LNCaP clone FGC (cell line): ENCODE measurements at regions not wholly inside any gene's neighbourhood (a gene's known extent, or its start where the extent isn't known, plus 50 kb on each side); places are given as distances from the start of the nearest gene placed in this dataset.

Experiments
- DNase-seq: peaks from one replicate; pipeline ENCODE4 v3.0.0-alpha.2; 2011; ENCODE audit warnings: low read depth
- H3K4me3 ChIP-seq: 2 replicates; pipeline ENCODE4 v1.5.1; 2011; ENCODE audit warnings: mild to moderate bottlenecking, low read depth, low read length, control low read depth
- CTCF ChIP-seq: IDR thresholded peaks from 2 replicates; pipeline ENCODE4 v1.5.1; 2012; ENCODE audit warnings: mild to moderate bottlenecking; ENCODE audit not compliant: control insufficient read depth, insufficient read depth; ENCODE audit errors: extremely low read depth

- DNase-seq, result no peak
- TF ChIP-seq CTCF, result no peak
- no peak overlapping the region for H3K4me3 ChIP-seq
These were observed 331.3 kb upstream of the SEMA6A start for GRCh38 chr5:116905885-116906284.

DNA sequence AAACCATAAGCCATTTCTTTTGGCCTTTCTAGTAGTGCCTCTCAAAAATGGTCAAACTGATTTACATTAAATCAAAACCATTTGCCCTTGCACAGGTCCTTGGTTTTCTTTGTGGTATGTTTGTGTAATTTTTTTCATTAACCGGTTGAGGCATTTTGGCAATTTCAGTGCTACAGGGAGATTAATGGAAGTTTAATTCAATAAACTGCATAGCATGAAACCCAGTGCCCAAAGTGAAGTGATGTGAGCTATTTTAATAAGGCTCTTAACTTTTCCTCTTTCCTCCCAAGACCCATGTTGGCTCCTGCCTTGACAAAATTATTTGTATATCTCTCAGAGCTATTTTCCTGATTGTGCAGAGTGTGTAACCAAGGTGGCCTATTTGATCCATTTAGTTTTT lies 326.2 kb upstream of the SEMA6A start:
- DNase-seq, result no peak
- no peak overlapping the region for H3K4me3 ChIP-seq
- TF ChIP-seq CTCF, result no peak

DNA sequence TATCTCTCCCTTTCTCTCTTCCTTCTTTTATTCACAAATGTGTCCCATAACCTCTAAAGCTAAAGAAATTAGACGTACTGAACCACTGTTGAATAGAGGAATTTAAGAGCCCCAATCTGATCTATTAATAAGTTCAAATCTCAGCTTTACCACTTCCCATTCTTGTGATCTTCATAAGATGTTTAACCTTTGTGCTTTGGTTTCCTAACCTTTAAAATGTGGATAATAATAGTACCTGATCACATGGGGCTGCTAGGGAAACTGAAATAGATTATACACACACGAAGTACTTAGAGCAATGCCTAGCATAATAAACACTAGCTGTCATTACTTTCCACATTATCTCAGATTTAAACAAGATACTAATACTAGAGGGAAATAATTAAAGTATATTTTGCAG lies 324.3 kb upstream of the SEMA6A start:
- no peak overlapping the region for H3K4me3 ChIP-seq
- no peak for TF ChIP-seq CTCF
- no peak for DNase-seq

DNA sequence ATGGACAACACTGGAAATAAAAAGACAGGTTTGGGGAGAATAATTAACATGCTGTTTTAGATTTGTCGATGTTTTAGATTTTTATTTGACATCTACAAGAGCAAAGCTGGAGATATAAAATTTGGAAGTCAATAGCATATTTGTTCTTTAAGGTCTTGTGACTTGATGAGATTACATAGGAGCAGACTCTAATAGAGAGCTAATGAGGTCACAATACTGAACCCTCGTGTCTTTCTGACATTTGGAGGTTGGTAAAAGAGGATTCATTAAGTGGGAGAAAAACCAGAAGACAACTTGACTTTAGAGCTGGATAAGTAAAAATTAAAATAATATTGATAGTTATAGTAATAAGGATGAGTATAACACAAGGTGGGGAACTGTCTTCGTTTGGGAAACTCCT lies 322.7 kb upstream of the SEMA6A start:
- TF ChIP-seq CTCF, result no peak
- no peak overlapping the region for H3K4me3 ChIP-seq
- DNase-seq, result no peak

- no peak overlapping the region for H3K4me3 ChIP-seq
- no peak for DNase-seq
- TF ChIP-seq CTCF, result no peak
These were observed 321.4 kb upstream of the SEMA6A start for GRCh38 chr5:116896001-116896400.

DNA sequence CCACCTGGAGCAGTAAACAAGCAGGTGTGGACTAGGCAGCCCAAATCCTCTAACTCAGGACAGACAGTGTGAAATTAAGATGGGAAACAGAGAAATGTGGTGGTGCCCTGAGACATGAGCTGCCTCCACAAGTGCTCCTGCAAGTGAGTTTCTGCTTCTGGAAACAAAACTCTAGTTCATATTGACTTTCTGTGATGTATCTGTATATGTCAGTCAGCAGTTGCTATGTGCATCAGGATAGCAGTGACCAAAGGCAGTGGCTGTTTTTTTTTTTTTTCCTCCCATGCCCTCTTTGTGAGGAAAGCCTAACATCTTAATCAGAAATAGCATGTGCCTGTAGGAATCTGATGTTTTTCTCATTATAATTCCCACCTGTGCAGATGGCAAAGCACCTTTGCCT lies 318.4 kb upstream of the SEMA6A start:
- no peak for DNase-seq
- TF ChIP-seq CTCF, result no peak
- H3K4me3 ChIP-seq, result no peak overlapping the region

DNA sequence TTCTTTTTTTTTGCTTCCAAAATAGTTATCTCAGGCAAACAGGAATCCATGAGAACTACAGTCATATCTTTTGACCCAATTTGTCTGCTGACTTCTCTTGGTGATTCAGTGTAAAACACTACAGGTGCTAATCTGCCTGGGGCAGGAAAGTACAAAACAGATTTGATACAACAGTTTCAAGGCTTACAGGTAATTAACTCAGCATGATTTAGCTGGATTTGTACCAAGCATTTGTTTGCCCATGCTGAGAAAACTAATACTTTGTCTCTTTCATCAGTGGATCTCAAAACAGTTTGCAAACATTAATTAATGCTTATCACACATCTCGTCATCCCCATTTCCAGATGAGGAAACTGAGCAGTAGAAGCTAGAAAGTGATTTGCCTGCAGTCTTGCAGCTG lies 312.5 kb upstream of the SEMA6A start:
- TF ChIP-seq CTCF, result no peak
- no peak overlapping the region for H3K4me3 ChIP-seq
- DNase-seq, result no peak
